SHP77 (cell line): ENCODE measurements at regions not wholly inside any gene's neighbourhood (a gene's known extent, or its start where the extent isn't known, plus 50 kb on each side); places are given as distances from the start of the nearest gene placed in this dataset.
"Not testable (repeated sequence)": the region's sequence is repeated elsewhere in the genome, so short reads cannot be mapped to it uniquely, and the experiment has no call there.

Experiments used
- DNase-seq, 2 experiments: peaks; one replicate each; lab custom pipeline; 2025; lab: John Stamatoyannopoulos, UW

GRCh38 chr12:19666070-19666469 is 226.8 kb downstream of the AEBP2 start:
- DNase-seq = no peak

DNA sequence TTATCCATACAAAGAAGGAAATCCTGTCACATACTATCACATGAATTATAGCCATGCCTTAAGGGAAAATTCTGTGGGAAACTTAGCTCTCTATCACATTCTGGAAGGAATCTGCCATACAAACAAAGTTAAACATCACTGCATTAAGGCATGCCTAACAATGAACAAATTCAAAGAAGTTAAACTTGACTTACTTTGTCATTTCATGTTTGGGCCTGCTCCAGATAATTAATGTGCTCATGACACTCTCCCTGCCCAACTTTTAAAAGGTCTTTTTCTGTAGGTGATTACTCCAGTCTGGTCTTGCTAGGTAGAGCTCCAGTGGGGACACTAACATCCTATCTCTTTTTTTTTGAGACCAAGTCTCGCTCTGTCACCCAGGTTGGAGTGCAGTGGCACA is 230.5 kb downstream of the AEBP2 start:
- no peak for DNase-seq

- DNase-seq = no peak
Measured at GRCh38 chr12:19671695-19672094, 232.4 kb downstream of the AEBP2 start.

DNA sequence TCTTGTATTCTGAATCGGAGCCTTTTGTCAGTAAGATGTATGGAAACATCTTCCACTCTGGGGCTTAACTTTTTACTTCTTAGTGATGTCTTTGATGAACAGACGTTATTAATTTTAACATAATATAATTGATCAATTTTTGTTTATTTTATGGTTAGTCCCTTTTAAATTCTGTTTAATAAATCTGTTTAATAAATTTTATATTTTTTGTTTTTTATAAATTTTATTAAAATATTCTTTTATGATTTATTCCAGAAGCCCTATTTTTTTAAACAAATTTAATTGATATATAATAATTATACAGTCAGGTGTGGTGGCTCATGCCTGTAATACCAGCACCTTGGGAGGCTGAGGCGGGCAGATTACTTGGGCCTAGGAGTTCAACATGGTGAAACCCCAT is 235.1 kb downstream of the AEBP2 start:
- DNase-seq = no peak

DNA sequence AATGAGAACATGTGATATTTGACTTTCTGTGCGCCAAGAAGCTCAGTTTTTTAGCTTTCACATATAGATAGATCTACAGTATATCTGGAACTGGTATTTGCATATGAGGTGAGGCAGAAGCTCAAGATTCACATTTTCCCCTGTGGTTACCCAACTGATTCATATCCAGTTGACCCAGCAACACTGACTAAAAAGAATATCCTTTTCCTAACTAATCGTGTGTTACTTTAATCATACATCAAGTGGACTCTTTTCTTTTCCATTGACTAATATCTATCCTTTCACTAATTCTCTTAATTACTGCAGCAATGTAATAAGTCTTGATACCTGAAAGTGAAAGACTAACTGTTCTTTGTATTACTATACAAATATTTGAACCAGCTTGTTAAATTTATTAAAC is 236.1 kb downstream of the AEBP2 start:
- DNase-seq = no peak

DNA sequence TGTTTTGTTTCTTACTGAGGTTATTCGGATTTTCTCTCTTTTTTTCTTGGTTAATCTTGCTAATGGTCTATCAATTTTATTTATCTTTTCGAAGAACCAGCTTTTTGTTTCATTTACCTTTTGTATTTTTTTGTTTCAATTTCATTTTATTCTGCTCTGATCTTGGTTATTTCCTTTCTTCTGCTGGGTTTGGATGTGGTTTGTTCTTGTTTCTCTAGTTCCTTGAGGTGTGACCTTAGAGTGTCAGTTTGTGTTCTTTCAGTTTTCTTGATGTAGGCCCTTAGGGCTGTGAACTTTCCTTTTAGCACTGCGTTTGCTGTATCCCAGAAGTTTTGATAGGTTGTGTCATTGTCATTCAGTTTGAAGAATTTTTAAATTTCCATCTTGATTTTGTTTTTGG is 239.2 kb downstream of the AEBP2 start:
- DNase-seq = not testable (repeated sequence)

- no peak for DNase-seq
Measured at GRCh38 chr12:19681007-19681406, 241.7 kb downstream of the AEBP2 start.

DNA sequence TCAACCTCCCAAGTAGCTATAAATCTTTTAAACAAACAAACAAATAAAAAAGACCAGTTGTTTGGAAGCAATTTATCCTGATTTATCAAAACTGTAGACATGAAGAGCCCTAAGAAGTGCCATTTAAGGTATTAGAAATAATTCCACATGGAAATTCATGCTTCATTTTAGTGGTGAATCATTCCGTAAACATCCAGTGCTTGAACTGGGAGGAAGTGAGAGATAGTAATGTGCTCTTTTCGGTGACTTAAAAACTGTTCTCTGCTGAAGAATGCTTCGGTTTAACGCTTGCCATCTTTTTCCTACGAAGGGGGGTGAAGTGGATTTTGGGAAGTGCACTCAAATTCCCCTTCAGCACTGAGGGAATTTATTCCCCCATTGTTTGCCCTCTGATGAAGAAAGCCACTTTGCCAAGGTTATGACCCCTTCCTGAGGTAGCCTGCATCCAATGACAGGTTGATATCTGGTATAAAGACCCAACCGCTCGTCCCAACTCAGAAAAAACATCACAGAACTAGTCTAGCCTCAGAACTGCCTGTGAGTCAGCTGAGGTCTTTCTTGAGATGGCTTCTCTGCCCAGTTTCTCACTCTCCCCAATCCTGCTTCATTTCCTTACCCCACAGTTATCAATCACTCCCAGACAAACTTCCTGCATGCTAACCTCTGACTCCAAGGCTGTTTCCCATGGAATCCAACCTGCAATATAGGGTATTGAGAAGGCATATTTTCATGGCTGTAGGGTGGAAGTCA is 244.1 kb downstream of the AEBP2 start:
- no peak for DNase-seq

DNA sequence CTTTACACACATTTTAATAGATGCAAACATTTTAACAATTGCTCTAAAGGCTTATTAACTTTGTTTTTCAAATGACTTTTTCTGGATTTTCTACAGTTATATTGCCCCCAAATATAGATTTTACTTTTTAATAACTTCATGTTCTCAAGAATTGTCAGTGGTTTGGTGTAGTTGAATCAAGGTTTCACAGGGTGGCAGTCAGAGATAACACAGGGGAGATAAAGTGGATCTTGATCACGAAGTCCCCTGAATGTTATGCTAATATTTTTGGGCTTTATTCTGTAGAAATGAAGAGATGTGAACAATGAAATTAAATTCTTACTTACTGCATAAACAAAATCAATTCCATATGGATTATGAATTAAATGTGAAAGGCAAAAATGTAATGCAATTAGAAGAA is 248.1 kb downstream of the AEBP2 start:
- DNase-seq = no peak

DNA sequence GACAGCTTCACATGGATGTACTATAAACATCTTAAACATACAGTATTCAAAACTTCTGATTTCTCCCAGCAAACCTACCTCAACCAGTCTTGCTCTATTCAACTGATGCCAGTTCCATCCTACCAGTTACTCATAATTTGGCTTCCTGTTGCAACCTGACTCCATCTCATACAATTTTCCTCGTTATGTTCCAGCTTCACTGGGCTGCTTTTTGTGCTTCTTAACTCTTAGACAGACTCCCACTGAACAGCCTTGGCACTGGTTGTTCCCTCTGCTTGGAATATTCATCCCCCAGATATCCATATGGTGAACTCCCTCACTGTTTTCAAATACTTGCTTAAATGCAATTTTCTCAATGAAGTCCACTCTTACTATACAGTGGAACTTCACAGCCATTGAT is 249.2 kb downstream of the AEBP2 start:
- DNase-seq = no peak

DNA sequence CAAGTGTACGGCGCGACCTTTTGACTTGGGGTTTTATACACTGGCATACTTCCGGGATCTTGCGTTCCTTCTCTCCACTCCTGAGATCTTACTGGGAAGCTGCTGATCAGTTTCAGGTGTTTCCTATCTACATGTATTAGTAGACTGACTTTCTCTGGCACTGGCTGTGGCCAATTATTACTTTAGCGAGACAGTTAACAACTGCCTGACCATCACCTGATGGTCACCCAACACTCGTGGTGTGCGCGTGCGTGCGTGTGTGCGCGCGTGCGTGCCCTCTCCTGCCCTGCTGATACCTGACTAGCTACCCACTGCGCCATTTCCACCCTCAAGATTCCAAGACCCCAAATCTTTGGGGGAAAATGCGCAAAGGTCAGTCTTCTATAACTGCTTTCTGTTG is 249.9 kb downstream of the AEBP2 start:
- no peak for DNase-seq

GRCh38 chr12:19689801-19690472 is 250.6 kb downstream of the AEBP2 start:
- DNase-seq = no peak

DNA sequence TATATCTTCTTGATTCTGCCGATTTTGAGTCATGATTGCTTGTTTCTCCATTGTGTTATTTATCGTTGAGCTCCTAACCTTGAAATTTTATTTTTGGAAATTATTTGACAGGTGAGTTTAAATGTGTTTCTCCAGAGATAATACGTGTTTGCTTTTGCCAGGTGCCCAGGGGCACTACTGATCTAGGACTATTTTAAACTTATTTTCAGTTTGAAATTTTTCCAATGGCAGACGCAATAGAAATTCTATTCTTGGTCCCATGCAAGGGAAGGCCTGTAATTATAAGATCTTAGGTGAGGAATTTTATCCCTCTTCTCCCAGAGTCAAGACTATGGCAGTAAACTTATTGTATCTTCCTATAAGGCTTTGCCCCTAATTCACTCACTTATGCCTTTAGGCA is 252.8 kb downstream of the AEBP2 start:
- DNase-seq = no peak

DNA sequence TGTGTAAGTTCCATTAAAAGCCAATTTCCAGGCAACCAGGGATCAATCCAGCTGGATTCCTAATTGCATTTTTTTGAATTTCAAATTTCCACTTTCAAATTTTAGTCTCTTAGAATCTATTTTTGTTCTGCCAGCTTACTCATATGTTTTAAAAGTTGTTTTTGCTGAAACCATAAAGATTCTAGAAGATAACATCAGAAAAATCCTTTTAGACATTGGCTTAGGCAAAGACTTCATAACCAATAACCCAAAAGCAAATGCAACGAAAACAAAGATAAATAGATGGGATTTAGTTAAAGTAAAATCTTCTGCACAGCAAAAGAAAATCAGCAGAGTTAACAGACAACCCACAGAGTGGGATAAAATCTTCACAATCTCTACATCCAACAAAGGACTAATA is 253.3 kb downstream of the AEBP2 start:
- DNase-seq = no peak

- no peak for DNase-seq
Measured at GRCh38 chr12:19694627-19695026, 255.3 kb downstream of the AEBP2 start.

DNA sequence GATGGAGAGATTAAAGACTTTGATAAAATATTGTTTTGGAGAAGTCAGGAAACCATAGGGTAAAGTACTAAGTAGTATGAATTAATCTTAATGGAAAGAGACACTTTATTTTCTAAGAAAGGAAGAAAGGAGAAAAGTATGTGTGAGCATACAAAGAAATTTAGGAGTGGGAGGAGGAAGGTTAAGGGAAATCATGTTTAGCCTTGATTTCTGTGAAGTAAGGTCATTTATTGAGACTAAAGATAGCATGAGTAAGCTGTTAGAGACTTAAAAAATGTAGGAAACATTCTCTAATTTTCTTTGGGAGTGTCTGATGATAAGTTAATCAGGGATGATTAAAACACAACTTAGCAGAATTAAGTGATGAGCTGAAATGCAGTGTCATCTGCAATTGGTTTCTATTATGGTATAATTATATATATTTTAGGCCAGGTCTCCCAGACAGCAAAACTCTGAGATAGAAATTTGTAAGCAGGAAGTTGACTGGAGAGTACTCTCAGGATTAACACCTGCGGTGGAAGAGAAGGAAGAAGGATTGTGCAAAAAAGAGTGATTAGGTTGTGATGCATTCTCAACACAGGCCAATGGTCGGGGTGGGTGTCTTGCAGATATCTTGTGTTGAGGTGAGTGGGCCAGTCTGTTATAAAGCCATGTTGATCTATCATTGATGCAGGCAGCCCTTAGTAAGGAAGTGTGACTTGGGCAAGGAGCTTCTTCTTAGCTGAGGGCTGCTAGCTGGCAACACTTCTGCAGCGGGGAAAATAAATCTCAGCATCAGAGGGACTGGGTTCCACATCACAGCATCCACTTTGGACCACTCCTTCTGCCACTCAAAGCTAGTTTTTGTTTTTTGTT is 256.2 kb downstream of the AEBP2 start:
- DNase-seq = no peak

- DNase-seq = no peak
Measured at GRCh38 chr12:19700969-19701368, 261.7 kb downstream of the AEBP2 start.

GRCh38 chr12:19704966-19705365 is 265.7 kb downstream of the AEBP2 start:
- no peak for DNase-seq

DNA sequence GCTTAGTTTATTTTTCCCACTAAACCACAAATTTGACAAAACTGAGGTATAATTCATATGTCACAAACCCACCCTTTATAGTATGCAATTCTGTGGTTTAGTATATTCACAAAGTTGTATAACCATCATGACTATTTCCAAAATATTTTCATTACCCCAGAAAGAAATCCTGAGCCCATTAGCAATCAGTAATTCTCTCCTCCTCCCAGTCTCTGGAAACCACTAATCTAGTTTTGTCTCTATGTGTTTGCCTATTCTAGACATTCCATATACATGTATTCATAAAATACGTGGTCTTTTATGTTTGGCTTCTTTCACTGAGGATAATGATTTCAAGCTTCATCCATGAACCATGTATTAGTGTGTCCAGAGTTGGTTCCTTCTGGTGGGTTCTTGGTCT is 267.6 kb downstream of the AEBP2 start:
- DNase-seq = no peak

DNA sequence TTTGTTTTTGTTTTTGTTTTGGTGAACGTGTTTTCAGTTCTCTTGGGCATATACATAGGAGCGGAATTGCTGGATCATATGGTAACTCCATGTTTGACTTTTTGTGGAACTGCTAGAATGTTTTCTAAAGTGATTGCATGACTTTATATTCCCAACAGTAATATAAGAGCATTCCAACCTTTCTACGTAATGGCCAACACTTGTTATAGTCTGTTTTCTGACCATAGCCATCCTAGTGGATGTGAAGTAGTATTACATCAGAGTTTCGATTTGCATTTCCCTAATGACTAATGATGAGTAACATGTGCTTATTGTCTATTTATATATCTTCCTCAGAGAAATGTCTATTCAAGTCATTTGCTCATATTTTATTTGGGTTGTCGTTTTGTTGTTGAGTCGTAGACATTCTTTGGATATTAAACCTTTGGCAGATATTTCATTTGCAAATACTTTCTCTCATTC is 268.7 kb downstream of the AEBP2 start:
- DNase-seq = no peak

GRCh38 chr12:19709889-19710288 is 270.6 kb downstream of the AEBP2 start:
- no peak for DNase-seq
